ENCODE measurements at regions not wholly inside any gene's neighbourhood (a gene's known extent, or its start where the extent isn't known, plus 50 kb on each side); places are given as distances from the start of the nearest gene placed in this dataset.

DNA sequence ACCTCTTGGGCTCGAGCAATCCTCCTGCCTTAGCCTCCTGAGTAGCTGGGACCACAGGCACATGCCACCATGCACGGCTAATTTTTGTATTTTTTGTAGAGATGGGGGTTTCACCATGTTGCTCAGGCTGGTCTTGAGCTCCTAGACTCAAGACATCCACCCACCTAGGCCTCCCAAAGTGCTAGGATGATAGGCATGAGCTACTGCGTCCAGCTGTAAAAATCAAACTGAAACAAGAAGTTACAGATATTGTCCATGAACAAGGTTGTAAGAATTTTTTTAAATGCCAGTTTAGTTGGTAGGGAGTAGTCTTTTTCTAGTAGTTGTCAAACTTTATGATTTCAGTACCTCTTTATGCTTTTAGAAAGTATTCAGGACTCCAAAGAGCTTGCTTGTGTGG is 424.4 kb upstream of the PMFBP1 start (continued):
- TF ChIP-seq RAD21 (CRISPR knock-in tag; conservative IDR thresholded peaks at IDR 0.05 in 1 of 2, IDR thresholded peaks at IDR 0.05 in 1 of 2), result no peak
- TF ChIP-seq, protein P1, sequence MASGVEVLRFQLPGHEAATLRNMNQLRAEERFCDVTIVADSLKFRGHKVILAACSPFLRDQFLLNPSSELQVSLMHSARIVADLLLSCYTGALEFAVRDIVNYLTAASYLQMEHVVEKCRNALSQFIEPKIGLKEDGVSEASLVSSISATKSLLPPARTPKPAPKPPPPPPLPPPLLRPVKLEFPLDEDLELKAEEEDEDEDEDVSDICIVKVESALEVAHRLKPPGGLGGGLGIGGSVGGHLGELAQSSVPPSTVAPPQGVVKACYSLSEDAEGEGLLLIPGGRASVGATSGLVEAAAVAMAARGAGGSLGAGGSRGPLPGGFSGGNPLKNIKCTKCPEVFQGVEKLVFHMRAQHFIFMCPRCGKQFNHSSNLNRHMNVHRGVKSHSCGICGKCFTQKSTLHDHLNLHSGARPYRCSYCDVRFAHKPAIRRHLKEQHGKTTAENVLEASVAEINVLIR (CRISPR knock-in tag; IDR thresholded peaks at IDR 0.05), result no peak
- no peak for TF ChIP-seq RFX1 (IDR thresholded peaks at IDR 0.05)
- no peak for TF ChIP-seq JUN (IDR thresholded peaks at IDR 0.05; ENCODE audit: borderline replicate concordance, low read depth, low read length)
- TF ChIP-seq JUN (CRISPR knock-in tag; IDR thresholded peaks at IDR 0.05; ENCODE audit: borderline replicate concordance), result no peak
- no peak for TF ChIP-seq ZNF668 (CRISPR knock-in tag; IDR thresholded peaks at IDR 0.05)

- FAIRE-seq (no peak), ATAC-seq (no peak), DNase-seq (ENCODE audit: extremely low read depth in 1 of 4, low spot score in 3 of 4) (no peak)
- Histone ChIP-seq H3K4me3 (no peak overlapping the region), H3K4me1 (replicated peaks in 1 of 2; ENCODE audit: control insufficient read depth in 2 of 2, insufficient read depth in 2 of 2, low read length in 2 of 2) (no peaks in the 10 kb centered on the region), H3K9me3 (replicated peaks; ENCODE audit: control insufficient read depth, insufficient read depth, low read depth, low read length) (no peaks in the 10 kb centered on the region), H3K9me1 (ENCODE audit: control insufficient read depth, insufficient read depth, low read length) (no peaks in the 10 kb centered on the region), H3K79me2 (ENCODE audit: control insufficient read depth, insufficient read depth, low read length) (no peaks in the 10 kb centered on the region), H3K36me3 (ENCODE audit: control insufficient read depth, insufficient read depth, low read length) (no peaks in the 10 kb centered on the region), H3K27me3 (ENCODE audit: control insufficient read depth in 2 of 2, insufficient read depth in 2 of 2, low read length in 2 of 2) (no peaks in the 10 kb centered on the region), H3K9ac (ENCODE audit: insufficient read depth in 1 of 2, low read depth in 2 of 2, low read length in 2 of 2) (no peak overlapping the region), H4K20me1 (replicated peaks; ENCODE audit: control insufficient read depth, insufficient read depth, low read length) (peaks cover 8% of the 10 kb centered on the region), H2AFZ (ENCODE audit: low read depth, low read length) (no peak overlapping the region), H3K4me2 (ENCODE audit: insufficient read depth, low read length) (no peak overlapping the region), H3K27ac (ENCODE audit: extremely low read depth, low read depth, low read length) (no peak overlapping the region)
- intact Hi-C loops (cut with micrococcal nuclease) (no loop called here), in situ Hi-C loops (cut with MboI) (no loop called here)
- no peak for TF ChIP-seq ZFP36 (IDR thresholded peaks at IDR 0.05; ENCODE audit: low read depth, low read length, partially characterized antibody)
- TF ChIP-seq YY1 (IDR thresholded peaks at IDR 0.05; ENCODE audit: borderline replicate concordance in 1 of 3, control insufficient read depth in 1 of 3, extremely low read depth in 1 of 3, insufficient read depth in 3 of 3, insufficient read length in 1 of 3, insufficient replicate concordance in 2 of 3, low read depth in 1 of 3, low read length in 2 of 3), result no peak
- TF ChIP-seq SETDB1 (IDR thresholded peaks at IDR 0.05; ENCODE audit: low read length), result no peak
- no peak for TF ChIP-seq RFX5 (IDR thresholded peaks at IDR 0.05; ENCODE audit: low read depth, low read length)
- TF ChIP-seq CSDE1 (IDR thresholded peaks at IDR 0.05), result no peak
- TF ChIP-seq ZNF197 (CRISPR knock-in tag; IDR thresholded peaks at IDR 0.05; ENCODE audit: low read depth), result no peak
- no peak for TF ChIP-seq CBX5 (IDR thresholded peaks at IDR 0.05; ENCODE audit: borderline replicate concordance, low read depth)
- no peak for TF ChIP-seq ZNF668 (CRISPR knock-in tag; IDR thresholded peaks at IDR 0.05)
- no peak for TF ChIP-seq RBM39 (optimal IDR thresholded peaks at IDR 0.05; ENCODE audit: low read depth, low read length)
- no peak for TF ChIP-seq SOX6 (IDR thresholded peaks at IDR 0.05)
- BruUV-seq (replicated peaks), result no TSS peak
- ChIA-PET POLR2A (interaction anchor here (0.6 kb wide), 2 partner anchors 11 to 1840 kb away, joined by 3 read pairs; no protein-coding TSS in a partner anchor), CTCF (ENCODE audit: low intra/inter-chr PET ratio) (no interaction called here)
- 54% methylated on average over 2 of the region's 2 CpGs for WGBS (ENCODE audit: insufficient coverage, low coverage, missing lambda C conversion rate)
Observed at GRCh38 chr16:72590151-72590937, 418.4 kb upstream of the PMFBP1 start.

Data from K562 (cell line).